ENCODE measurements at regions not wholly inside any gene's neighbourhood (a gene's known extent, or its start where the extent isn't known, plus 50 kb on each side); places are given as distances from the start of the nearest gene placed in this dataset.
A peak's percentile ranks its signal among the peaks of the same experiment; 100 is the strongest.

DNA sequence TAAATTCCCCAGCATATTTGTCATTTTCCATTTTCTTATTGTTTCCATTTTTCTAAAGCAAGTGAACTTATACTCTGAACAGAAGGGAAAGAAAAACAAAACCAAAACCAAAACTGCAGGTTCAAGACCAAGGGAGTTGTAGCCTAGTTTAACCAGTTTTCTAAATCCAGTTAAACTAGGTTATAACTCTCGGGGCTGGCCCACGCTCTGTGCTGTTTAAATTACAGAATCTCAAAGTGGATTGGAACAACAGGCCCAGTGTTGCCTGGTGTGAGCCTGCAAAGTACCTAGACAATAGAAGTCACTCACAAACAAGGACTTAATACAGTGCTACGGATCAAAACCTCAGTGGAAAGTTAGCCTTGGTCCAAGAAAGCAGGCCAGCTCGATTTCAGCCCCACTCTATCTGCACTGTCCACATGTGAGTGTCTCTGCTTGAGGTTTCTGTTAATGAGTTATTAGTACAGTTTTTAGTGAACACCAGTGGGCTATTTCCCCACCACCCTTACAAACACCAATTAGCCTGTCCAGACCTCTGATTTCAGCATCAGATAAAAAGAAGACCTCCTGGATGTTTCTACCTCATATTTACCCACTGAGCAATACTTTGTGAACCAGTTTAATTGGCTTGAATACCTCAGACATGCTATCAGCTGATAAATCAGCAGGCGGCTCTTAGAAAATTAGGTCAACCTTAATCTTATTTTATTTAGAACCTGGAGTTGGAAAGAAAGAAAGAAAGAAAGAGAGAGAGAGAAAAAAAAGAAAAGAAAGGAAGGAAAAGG lies 93.8 kb upstream of the PDZRN3 start:
- 26 to 44% (median 35%) methylated on average over 5 of the region's 5 CpGs for WGBS, 5 donors
- intact Hi-C loops (cut with DNase I; ENCODE audit: low total_unique reads): no loop called here
- Histone ChIP-seq H3K4me3 (no peak overlapping the region), H3K9me3 (no peaks in the 10 kb centered on the region), H3K27me3 (no peaks in the 10 kb centered on the region), H3K4me1 (peaks cover 0 to 20% (median 12%) of the 10 kb centered on the region in 4 donors), H3K36me3 (no peaks in the 10 kb centered on the region), H3K27ac (peak overlapping the region in 4 of 5 donors; percentile 64 to 80 (median 76))
- peak in 1 of 2 donors; percentile 52 for DNase-seq
- TF ChIP-seq EP300 (IDR thresholded peaks at IDR 0.05) (no peak), POLR2A (IDR thresholded peaks at IDR 0.05) (no peak), POLR2AphosphoS5 (IDR thresholded peaks at IDR 0.05) (no peak)
- TF ChIP-seq, protein P1, sequence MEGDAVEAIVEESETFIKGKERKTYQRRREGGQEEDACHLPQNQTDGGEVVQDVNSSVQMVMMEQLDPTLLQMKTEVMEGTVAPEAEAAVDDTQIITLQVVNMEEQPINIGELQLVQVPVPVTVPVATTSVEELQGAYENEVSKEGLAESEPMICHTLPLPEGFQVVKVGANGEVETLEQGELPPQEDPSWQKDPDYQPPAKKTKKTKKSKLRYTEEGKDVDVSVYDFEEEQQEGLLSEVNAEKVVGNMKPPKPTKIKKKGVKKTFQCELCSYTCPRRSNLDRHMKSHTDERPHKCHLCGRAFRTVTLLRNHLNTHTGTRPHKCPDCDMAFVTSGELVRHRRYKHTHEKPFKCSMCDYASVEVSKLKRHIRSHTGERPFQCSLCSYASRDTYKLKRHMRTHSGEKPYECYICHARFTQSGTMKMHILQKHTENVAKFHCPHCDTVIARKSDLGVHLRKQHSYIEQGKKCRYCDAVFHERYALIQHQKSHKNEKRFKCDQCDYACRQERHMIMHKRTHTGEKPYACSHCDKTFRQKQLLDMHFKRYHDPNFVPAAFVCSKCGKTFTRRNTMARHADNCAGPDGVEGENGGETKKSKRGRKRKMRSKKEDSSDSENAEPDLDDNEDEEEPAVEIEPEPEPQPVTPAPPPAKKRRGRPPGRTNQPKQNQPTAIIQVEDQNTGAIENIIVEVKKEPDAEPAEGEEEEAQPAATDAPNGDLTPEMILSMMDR (IDR thresholded peaks at IDR 0.05): no peak

GRCh38 chr3:73716418-73716817 lies 91.7 kb upstream of the PDZRN3 start:
- no peaks in the 10 kb centered on the region for H3K36me3 ChIP-seq
- 86 to 92% (median 91%) methylated on average over 3 of the region's 3 CpGs for WGBS, 5 donors
- H3K27ac ChIP-seq: no peak overlapping the region
- no peak overlapping the region for H3K4me3 ChIP-seq
- TF ChIP-seq, protein P1 (IDR thresholded peaks at IDR 0.05): no peak
- no peak for TF ChIP-seq POLR2AphosphoS5 (IDR thresholded peaks at IDR 0.05)
- no peak for TF ChIP-seq EP300 (IDR thresholded peaks at IDR 0.05)
- TF ChIP-seq POLR2A (IDR thresholded peaks at IDR 0.05): no peak
- no peak for DNase-seq
- no peaks in the 10 kb centered on the region for H3K9me3 ChIP-seq
- no peaks in the 10 kb centered on the region for H3K27me3 ChIP-seq
- H3K4me1 ChIP-seq: peaks cover 0 to 20% (median 12%) of the 10 kb centered on the region in 4 donors
- intact Hi-C loops (cut with DNase I; ENCODE audit: low total_unique reads): no loop called here

DNA sequence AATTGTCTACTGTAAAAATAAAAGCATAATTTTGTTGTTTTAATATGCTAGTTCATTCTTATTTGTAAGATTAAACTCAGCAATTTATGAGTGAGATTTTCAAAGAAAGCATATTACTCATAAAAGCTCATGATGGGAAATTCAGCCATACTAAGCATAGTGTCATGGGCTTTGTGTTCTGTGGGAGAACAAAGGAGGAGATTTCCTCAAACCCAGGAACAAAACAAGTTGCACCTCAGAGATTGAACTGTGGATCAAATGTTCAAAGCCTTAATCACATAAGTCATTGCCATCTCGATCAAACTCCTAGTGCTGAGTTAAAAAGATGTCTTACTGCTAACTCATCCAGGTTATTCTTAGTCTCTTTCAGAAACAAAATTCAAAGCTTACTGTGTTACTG lies 85.6 kb upstream of the PDZRN3 start:
- 86 to 91% (median 89%) methylated on average over 1 of the region's 1 CpG for WGBS, 5 donors
- H3K27me3 ChIP-seq: no peaks in the 10 kb centered on the region
- no peak overlapping the region for H3K27ac ChIP-seq
- no peaks in the 10 kb centered on the region for H3K36me3 ChIP-seq
- H3K9me3 ChIP-seq: no peaks in the 10 kb centered on the region
- TF ChIP-seq EP300 (IDR thresholded peaks at IDR 0.05) (no peak), POLR2A (IDR thresholded peaks at IDR 0.05) (no peak), POLR2AphosphoS5 (IDR thresholded peaks at IDR 0.05) (no peak)
- TF ChIP-seq, protein P1 (IDR thresholded peaks at IDR 0.05): no peak
- intact Hi-C loops (cut with DNase I; ENCODE audit: low total_unique reads): no loop called here
- no peak for DNase-seq
- no peak overlapping the region for H3K4me3 ChIP-seq
- peaks cover 0 to 5% (median 0%) of the 10 kb centered on the region in 4 donors for H3K4me1 ChIP-seq

GRCh38 chr3:73709712-73710111 lies 85.0 kb upstream of the PDZRN3 start:
- Histone ChIP-seq H3K27ac (no peak overlapping the region), H3K27me3 (no peaks in the 10 kb centered on the region), H3K4me3 (no peak overlapping the region), H3K4me1 (peaks cover 0 to 5% (median 0%) of the 10 kb centered on the region in 4 donors), H3K36me3 (no peaks in the 10 kb centered on the region), H3K9me3 (no peaks in the 10 kb centered on the region)
- TF ChIP-seq, protein P1 (IDR thresholded peaks at IDR 0.05): no peak
- TF ChIP-seq EP300 (IDR thresholded peaks at IDR 0.05) (no peak), POLR2A (IDR thresholded peaks at IDR 0.05) (no peak), POLR2AphosphoS5 (IDR thresholded peaks at IDR 0.05) (no peak)
- WGBS, 5 donors: 83 to 94% (median 89%) methylated on average over 1 of the region's 1 CpG
- intact Hi-C loops (cut with DNase I; ENCODE audit: low total_unique reads): no loop called here
- DNase-seq: no peak

Measured in stomach (tissue), 8 donors.